Astrocyte (in vitro differentiated cells and primary cell): ENCODE measurements at regions not wholly inside any gene's neighbourhood (a gene's known extent, or its start where the extent isn't known, plus 50 kb on each side); places are given as distances from the start of the nearest gene placed in this dataset.

ENCODE experiments used
- EZH2 ChIP-seq: IDR thresholded peaks from 2 replicates; pipeline ENCODE4 v1.6.1; 2012; ENCODE audit warnings: mild to moderate bottlenecking, low read length, inconsistent platforms; ENCODE audit not compliant: insufficient read depth
- TF ChIP-seq, protein P1 (sequence below): IDR thresholded peaks from 2 replicates; pipeline ENCODE4 v1.5.1; 2011; ENCODE audit warnings: low read depth, mild to moderate bottlenecking, inconsistent platforms, low read length, moderate library complexity; ENCODE audit not compliant: insufficient read depth

- TF ChIP-seq EZH2, result no peak
- TF ChIP-seq, protein P1, sequence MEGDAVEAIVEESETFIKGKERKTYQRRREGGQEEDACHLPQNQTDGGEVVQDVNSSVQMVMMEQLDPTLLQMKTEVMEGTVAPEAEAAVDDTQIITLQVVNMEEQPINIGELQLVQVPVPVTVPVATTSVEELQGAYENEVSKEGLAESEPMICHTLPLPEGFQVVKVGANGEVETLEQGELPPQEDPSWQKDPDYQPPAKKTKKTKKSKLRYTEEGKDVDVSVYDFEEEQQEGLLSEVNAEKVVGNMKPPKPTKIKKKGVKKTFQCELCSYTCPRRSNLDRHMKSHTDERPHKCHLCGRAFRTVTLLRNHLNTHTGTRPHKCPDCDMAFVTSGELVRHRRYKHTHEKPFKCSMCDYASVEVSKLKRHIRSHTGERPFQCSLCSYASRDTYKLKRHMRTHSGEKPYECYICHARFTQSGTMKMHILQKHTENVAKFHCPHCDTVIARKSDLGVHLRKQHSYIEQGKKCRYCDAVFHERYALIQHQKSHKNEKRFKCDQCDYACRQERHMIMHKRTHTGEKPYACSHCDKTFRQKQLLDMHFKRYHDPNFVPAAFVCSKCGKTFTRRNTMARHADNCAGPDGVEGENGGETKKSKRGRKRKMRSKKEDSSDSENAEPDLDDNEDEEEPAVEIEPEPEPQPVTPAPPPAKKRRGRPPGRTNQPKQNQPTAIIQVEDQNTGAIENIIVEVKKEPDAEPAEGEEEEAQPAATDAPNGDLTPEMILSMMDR, result no peak
These were observed 93.9 kb upstream of the TRHDE start for GRCh38 chr12:72178244-72178643.
